ENCODE measurements at regions not wholly inside any gene's neighbourhood (a gene's known extent, or its start where the extent isn't known, plus 50 kb on each side); places are given as distances from the start of the nearest gene placed in this dataset.

DNA sequence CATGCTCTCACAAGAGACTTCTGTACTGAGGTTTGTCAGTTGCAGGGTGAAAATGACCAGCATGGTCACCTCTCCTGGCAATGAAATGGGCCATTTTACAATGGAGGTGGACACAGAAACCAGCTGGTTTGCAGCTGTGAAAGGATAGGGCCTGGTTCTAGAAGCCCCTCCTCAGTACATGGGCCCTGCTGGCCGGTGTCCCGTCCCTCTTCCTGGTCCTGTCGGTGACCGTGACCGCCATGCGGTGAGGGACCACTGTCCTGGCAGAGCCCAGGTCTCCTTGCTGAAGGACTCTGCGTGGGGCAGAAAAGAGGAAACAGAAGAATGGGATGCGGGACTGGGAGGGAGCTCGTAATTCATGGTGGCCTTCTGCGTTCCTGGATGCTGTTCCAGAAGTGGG is 76.0 kb upstream of the ZNF423 start:
- no peaks in the 10 kb centered on the region for H3K27me3 ChIP-seq (ENCODE audit: insufficient read depth, poor library complexity, severe bottlenecking)
- no peak overlapping the region for H3K4me3 ChIP-seq (replicated peaks; ENCODE audit: insufficient read depth, low read length)

DNA sequence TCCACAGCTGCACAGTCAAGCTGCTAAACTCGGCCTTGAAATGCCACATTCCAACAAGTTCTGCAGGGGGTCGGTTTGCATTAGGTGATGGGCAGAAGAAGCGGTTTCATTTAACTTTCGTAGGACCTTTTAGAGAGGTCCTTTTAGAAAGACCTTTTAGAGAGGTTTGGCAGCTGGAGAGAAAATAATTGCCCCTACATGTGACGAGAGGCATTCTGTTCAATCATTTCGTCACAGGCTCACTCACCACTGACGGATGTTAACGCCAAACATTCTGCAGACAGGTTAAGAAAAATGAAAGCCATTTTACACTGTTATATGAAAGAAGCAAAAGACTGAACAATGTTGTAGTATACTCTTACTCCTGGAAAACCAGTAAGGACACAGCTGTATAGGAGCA is 76.5 kb upstream of the ZNF423 start:
- no peak overlapping the region for H3K4me3 ChIP-seq (replicated peaks; ENCODE audit: insufficient read depth, low read length)
- H3K27me3 ChIP-seq (ENCODE audit: insufficient read depth, poor library complexity, severe bottlenecking) = no peaks in the 10 kb centered on the region
- DNase-seq (ENCODE audit: low read depth in 1 of 2, low spot score in 1 of 2) = no peak
- TF ChIP-seq GABPA (IDR thresholded peaks at IDR 0.05; ENCODE audit: low read depth) = no peak
- no peak for TF ChIP-seq POLR2AphosphoS5 (IDR thresholded peaks at IDR 0.05; ENCODE audit: low read depth)
- H3K27ac ChIP-seq (replicated peaks) = no peak overlapping the region

More for the DNA sequence above, 76.0 kb upstream of the ZNF423 start:
- no peak for TF ChIP-seq GABPA (IDR thresholded peaks at IDR 0.05; ENCODE audit: low read depth)
- TF ChIP-seq SPI1 (IDR thresholded peaks at IDR 0.05; ENCODE audit: borderline replicate concordance, low read depth) = no peak
- TF ChIP-seq, protein P1, sequence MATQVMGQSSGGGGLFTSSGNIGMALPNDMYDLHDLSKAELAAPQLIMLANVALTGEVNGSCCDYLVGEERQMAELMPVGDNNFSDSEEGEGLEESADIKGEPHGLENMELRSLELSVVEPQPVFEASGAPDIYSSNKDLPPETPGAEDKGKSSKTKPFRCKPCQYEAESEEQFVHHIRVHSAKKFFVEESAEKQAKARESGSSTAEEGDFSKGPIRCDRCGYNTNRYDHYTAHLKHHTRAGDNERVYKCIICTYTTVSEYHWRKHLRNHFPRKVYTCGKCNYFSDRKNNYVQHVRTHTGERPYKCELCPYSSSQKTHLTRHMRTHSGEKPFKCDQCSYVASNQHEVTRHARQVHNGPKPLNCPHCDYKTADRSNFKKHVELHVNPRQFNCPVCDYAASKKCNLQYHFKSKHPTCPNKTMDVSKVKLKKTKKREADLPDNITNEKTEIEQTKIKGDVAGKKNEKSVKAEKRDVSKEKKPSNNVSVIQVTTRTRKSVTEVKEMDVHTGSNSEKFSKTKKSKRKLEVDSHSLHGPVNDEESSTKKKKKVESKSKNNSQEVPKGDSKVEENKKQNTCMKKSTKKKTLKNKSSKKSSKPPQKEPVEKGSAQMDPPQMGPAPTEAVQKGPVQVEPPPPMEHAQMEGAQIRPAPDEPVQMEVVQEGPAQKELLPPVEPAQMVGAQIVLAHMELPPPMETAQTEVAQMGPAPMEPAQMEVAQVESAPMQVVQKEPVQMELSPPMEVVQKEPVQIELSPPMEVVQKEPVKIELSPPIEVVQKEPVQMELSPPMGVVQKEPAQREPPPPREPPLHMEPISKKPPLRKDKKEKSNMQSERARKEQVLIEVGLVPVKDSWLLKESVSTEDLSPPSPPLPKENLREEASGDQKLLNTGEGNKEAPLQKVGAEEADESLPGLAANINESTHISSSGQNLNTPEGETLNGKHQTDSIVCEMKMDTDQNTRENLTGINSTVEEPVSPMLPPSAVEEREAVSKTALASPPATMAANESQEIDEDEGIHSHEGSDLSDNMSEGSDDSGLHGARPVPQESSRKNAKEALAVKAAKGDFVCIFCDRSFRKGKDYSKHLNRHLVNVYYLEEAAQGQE (IDR thresholded peaks at IDR 0.05; ENCODE audit: insufficient replicate concordance, low read depth) = no peak
- no peak for TF ChIP-seq POLR2AphosphoS5 (IDR thresholded peaks at IDR 0.05; ENCODE audit: low read depth)
- TF ChIP-seq, protein P2, sequence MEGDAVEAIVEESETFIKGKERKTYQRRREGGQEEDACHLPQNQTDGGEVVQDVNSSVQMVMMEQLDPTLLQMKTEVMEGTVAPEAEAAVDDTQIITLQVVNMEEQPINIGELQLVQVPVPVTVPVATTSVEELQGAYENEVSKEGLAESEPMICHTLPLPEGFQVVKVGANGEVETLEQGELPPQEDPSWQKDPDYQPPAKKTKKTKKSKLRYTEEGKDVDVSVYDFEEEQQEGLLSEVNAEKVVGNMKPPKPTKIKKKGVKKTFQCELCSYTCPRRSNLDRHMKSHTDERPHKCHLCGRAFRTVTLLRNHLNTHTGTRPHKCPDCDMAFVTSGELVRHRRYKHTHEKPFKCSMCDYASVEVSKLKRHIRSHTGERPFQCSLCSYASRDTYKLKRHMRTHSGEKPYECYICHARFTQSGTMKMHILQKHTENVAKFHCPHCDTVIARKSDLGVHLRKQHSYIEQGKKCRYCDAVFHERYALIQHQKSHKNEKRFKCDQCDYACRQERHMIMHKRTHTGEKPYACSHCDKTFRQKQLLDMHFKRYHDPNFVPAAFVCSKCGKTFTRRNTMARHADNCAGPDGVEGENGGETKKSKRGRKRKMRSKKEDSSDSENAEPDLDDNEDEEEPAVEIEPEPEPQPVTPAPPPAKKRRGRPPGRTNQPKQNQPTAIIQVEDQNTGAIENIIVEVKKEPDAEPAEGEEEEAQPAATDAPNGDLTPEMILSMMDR (IDR thresholded peaks at IDR 0.05; ENCODE audit: insufficient read depth, low read length) = no peak
- no peak for DNase-seq (ENCODE audit: low read depth in 1 of 2, low spot score in 1 of 2)
- H3K27ac ChIP-seq (replicated peaks) = no peak overlapping the region

DNA sequence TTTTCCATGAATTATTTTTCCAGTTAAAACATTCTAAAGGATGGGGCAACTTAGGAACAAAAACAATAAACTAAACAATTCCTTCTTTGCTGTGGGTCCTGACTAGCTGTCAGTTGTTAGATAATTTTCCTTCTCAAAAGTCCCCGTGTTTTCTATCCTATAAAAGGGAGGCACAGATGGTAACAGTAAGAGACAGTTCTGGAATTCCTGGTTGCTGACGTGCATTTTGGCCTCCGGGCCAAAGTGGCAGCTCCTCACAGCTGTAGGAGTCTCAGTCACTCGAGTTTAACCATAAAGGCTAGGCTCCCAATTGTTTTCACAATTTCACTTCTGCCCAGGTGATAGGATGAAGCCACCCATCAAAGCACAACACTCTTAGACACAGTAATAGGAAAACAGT is 77.0 kb upstream of the ZNF423 start:
- DNase-seq (ENCODE audit: low read depth in 1 of 2, low spot score in 1 of 2) = no peak
- Histone ChIP-seq H3K4me3 (replicated peaks; ENCODE audit: insufficient read depth, low read length) (no peak overlapping the region), H3K27me3 (ENCODE audit: insufficient read depth, poor library complexity, severe bottlenecking) (no peaks in the 10 kb centered on the region), H3K27ac (replicated peaks) (no peak overlapping the region)
- TF ChIP-seq POLR2AphosphoS5 (IDR thresholded peaks at IDR 0.05; ENCODE audit: low read depth) (no peak), SPI1 (IDR thresholded peaks at IDR 0.05; ENCODE audit: borderline replicate concordance, low read depth) (no peak), GABPA (IDR thresholded peaks at IDR 0.05; ENCODE audit: low read depth) (no peak)
- TF ChIP-seq, protein P2 (IDR thresholded peaks at IDR 0.05; ENCODE audit: insufficient read depth, low read length) = no peak
- TF ChIP-seq, protein P1 (IDR thresholded peaks at IDR 0.05; ENCODE audit: insufficient replicate concordance, low read depth) = no peak

DNA sequence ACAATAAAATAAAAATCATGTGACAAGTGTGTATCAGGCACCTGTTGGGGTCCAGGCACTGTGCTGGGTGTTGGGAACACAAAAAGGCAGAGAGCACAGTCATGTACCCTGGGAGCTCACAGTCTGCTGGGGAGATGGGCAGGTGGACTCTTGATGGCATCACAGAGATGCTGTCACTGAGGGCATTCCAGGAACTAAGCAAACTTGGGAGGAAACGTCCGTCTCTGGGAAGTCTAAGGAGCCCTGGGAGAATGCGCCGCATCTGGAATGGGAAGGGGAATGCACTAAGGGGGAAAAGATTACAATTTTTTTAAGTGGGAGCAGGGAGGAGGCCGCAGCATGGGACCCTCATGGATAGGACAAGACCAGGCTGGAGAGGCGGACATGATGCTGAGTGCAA is 80.9 kb upstream of the ZNF423 start:
- no peak overlapping the region for H3K27ac ChIP-seq (replicated peaks)
- TF ChIP-seq, protein P1 (IDR thresholded peaks at IDR 0.05; ENCODE audit: insufficient replicate concordance, low read depth) = no peak
- no peak for TF ChIP-seq GABPA (IDR thresholded peaks at IDR 0.05; ENCODE audit: low read depth)
- TF ChIP-seq, protein P2 (IDR thresholded peaks at IDR 0.05; ENCODE audit: insufficient read depth, low read length) = no peak
- TF ChIP-seq SPI1 (IDR thresholded peaks at IDR 0.05; ENCODE audit: borderline replicate concordance, low read depth) = no peak
- TF ChIP-seq POLR2AphosphoS5 (IDR thresholded peaks at IDR 0.05; ENCODE audit: low read depth) = no peak
- DNase-seq (ENCODE audit: low read depth in 1 of 2, low spot score in 1 of 2) = no peak
- no peaks in the 10 kb centered on the region for H3K27me3 ChIP-seq (ENCODE audit: insufficient read depth, poor library complexity, severe bottlenecking)
- H3K4me3 ChIP-seq (replicated peaks; ENCODE audit: insufficient read depth, low read length) = no peak overlapping the region
